Kidney glomerular epithelial cell (primary cell): ENCODE measurements at regions not wholly inside any gene's neighbourhood (a gene's known extent, or its start where the extent isn't known, plus 50 kb on each side); places are given as distances from the start of the nearest gene placed in this dataset.
"Not testable (repeated sequence)": the region's sequence is repeated elsewhere in the genome, so short reads cannot be mapped to it uniquely, and the experiment has no call there.

Source experiments
- DNase-seq: peaks from one replicate; lab custom pipeline; 2025; lab: John Stamatoyannopoulos, UW

DNA sequence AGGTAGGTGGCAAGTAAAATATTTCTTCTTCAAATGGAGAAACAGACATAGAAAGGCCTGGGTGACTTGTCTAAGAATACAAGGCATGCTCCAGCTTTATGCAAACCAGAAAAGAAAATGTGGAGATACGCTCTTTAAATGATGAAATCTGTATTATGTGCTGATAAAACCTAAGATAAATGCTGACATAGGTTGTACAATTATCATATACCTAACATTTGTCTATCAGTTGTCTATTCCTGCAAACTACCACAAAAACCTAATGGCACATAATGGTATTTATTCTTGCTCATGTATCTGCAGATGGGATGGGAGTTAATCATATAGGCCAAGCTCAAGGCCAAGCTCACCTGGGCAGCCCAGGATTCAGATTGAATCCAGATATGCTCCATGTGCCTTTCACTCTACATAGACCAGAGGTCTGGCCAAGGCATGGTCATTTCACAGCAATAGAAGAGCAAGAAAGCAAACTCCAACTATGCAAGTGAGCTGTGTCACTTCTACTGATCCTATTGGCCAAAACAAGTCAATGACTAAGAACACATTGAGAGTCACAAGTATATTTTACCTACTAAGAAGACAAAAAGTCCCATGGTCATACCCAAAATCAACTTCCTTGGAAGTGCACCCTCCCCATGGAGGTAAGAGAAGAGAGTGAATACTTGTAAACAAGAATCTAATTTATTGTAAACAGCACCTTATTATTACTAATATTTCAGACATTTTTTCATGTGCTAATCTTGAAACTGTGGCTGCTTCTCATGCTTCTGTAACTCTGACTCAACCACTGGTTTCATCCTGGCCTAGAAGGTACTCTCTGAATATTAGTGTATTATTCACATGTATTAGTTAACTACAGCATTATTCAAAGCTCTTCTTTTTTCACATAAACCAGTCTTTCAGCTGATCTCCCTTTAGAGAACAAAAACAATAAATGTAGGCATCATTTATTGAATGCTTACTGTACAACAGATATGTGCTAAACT is 270.7 kb upstream of the SOX9 start:
- peak; percentile 54 for DNase-seq

DNA sequence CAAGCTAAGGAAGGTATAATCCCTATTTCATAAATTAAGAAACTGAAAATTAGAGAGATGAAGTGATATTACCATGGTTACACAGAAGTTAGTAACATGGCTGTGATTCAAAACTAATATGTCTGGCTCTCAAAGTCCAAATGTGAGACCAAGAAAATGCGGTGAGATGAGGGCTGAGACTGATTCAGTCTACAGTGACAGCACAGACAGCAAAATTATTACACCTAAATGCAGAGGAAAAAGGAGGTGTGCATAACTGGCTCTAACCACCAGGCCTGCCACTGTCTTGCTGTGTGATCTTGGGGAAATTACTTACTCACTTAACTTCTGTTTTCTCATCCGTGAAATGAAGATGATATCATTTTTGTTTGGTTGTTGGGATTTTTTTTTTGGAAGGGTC is 270.0 kb upstream of the SOX9 start:
- no peak for DNase-seq

GRCh38 chr17:71855010-71855409 is 265.8 kb upstream of the SOX9 start:
- no peak for DNase-seq

- DNase-seq: no peak
Measured at GRCh38 chr17:71864755-71865154, 256.1 kb upstream of the SOX9 start.

- no peak for DNase-seq
Measured at GRCh38 chr17:71866095-71866494, 254.7 kb upstream of the SOX9 start.

GRCh38 chr17:71869293-71869692 is 251.5 kb upstream of the SOX9 start:
- DNase-seq: no peak

DNA sequence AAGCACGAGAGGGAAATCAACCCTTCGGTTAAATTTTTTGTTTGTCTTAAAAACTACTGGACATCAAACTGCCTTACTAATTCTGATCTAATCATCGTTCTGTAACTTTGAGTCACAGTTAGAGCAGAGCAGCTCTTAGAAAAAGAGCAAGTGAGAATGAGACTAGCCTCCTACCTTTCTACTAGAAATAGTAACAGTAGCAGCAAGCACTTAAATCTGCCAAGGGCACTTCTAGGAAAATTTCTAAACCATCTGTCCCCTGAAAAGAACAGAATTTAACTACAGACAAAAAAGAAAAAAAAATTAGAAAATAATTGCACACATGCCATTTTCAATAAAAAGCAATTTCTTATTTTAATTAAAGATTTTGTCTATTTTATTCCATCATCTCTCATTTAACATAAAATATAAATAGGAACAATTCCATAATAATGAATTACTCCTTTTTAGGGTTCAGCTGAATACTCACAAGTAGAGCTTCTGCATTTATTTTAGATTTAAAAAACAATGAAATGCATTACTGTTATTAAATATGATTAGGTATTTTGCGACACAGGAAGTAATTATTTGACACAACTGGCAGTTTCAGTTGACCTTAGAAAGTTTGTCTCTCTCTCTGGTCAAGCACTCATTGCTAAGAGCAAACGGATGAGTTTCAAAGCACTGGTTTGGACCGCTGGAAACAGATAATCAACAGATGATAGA is 250.8 kb upstream of the SOX9 start:
- DNase-seq: no peak

DNA sequence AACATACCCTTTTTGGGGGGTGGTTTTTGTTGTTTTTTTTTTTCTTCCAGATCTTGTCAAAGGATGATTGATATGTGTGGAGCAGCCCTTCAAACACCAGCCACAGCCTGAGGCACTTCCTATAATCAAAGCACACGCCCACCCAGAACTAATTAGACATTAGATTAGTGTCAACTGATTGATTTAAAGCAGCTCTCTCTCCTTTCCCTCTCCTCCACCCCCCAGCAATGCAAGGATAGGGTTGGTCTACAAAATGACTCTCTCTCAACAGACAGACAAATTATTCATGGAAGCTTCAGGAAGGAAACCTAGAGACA is 250.3 kb upstream of the SOX9 start:
- DNase-seq: no peak

GRCh38 chr17:71872843-71873485 is 247.9 kb upstream of the SOX9 start:
- DNase-seq: no peak

- DNase-seq: not testable (repeated sequence)
Measured at GRCh38 chr17:71874773-71875172, 246.0 kb upstream of the SOX9 start.

DNA sequence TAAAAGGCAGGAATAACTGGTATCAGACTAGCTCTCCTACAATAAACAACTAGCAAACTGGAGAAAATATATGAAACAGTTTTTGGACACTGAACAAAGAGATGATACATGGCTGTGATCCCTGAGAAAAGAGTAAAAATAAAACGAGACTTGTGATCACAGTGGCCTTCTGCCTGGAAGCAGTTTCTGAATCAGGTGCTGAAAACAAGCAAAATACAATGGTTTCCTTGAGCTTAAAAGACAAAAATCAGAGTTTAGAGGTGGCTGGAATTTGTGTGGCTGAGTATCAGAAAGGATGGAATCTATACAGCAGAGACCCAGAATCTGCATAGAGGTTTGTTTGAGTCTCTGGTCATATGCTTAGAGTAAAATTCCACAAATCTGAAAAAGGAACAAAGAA is 242.5 kb upstream of the SOX9 start:
- DNase-seq: no peak

GRCh38 chr17:71878998-71879397 is 241.8 kb upstream of the SOX9 start:
- no peak for DNase-seq

DNA sequence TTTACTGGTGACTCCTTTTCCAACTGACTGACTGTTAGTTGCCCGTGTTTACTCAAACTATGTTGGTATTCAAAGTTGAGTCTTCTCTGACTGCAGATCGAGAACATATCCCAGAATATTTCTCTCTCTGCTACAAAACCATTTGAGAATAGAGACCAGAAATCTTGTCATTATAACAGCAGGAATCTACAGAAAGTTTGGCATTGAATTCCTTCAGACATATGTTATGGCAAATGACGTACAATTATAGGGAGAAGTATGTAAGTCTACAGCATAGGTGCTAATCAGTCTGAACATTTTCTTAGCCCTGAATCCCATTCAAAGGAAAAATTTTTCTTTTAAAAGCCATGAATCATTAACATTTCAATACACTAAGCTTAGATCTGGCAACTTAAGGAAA is 239.8 kb upstream of the SOX9 start:
- DNase-seq: no peak

- DNase-seq: no peak
Measured at GRCh38 chr17:71881581-71881980, 239.2 kb upstream of the SOX9 start.

DNA sequence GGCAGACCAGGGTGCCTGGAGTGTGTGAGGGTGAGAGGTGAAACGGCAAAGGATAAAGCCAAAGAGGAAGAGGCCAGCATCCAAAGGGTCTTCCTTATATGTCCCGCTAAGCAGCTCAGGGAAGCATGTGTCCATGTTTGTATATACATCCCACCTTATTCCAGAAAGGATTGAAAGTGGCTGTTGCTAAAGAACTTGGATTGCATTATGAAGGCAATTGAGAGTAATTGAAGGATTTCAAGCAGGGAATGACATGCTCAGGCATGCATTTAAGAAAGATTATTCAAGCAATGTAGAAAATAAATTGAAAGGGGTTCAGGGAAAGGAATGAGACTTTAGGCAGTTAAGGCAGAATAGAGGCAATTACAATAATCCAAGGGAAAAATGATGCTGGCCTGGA is 237.6 kb upstream of the SOX9 start:
- DNase-seq: no peak

DNA sequence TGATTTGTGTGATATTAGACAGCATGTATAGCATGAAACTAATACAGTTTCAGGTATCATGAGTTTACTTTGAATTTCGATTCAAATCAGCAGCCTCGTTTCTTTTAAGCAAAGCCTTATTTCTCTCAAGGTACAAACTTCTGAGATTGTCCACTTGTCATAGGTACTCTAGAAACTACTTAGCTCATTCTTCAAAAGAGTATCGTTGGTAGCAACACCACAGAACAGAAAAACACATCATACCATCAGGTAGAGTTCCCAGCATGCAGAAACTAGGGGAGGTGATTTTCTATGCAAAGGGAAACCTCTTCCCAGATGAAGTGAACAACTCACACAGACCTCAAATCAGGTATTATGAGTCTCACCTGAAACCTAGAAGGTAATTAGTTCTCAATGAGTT is 237.0 kb upstream of the SOX9 start:
- DNase-seq: no peak

GRCh38 chr17:71885662-71886061 is 235.2 kb upstream of the SOX9 start:
- DNase-seq: no peak

- DNase-seq: peak; percentile 64
Measured at GRCh38 chr17:71899317-71899716, 221.5 kb upstream of the SOX9 start.

- peak; percentile 70 for DNase-seq
Measured at GRCh38 chr17:71900621-71901229, 220.1 kb upstream of the SOX9 start.

GRCh38 chr17:71902894-71903506 is 217.8 kb upstream of the SOX9 start:
- DNase-seq: no peak

DNA sequence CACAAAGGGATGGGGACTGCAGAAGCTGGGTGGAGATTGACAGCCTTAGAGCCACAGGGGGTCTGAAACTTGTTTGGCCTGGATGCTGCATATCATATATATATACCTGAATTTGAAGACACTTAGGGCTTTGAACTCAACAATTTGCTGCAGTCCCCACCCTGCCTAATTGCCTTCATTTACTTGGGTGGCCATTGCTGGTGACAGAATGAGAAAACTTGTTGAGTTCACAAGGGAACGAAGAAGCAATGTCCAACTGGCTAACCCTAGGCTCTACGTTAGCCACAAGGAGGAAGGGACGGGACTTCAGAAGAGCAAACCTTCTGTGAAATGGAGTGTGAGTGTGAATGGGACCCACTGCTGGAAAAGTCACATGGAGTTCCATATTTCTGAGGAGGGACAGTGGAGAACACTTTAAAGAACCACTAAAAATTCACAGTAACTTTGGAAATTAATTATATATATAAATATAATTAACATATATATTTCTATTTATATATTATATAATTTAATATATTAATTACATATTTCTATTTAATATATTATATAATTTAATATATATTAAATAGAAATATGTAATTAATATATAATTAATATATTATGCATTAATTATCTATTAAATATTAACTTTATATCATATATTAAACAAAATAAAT is 215.3 kb upstream of the SOX9 start:
- no peak for DNase-seq

GRCh38 chr17:71909155-71909554 is 211.7 kb upstream of the SOX9 start:
- DNase-seq: no peak
